A549 (cell line): ENCODE measurements at regions not wholly inside any gene's neighbourhood (a gene's known extent, or its start where the extent isn't known, plus 50 kb on each side); places are given as distances from the start of the nearest gene placed in this dataset.

Experiments used
- ATAC-seq, 2 experiments: fragments of 200-7000 bp in 1 of 2; fragments of >200 bp in 1 of 2; cut with Nextera tagmentation in 1 of 2; cut with Tn5 transposase in 1 of 2; 3 replicates each; pipeline versions ENCODE4 v1.8.0 to v1.9.1; 2018 to 2020; ENCODE audit warnings: mild to moderate bottlenecking in 1 of 2, moderate library complexity in 1 of 2
- CTCF ChIA-PET: fragments of 300-600 bp; sonication (Branson Sonifier 250); formaldehyde crosslinking; extraction: SDS; loops from one replicate; lab custom pipeline; 2021; ENCODE audit warnings: antibody characterized with exemption, inconsistent platforms; lab: Yijun Ruan, JAX
- POLR2A ChIA-PET: fragments of 350-600 bp; formaldehyde crosslinking; extraction: SDS; loops from one replicate; lab custom pipeline; 2021; ENCODE audit warnings: antibody characterized with exemption, inconsistent platforms; lab: Yijun Ruan, JAX
- DNase-seq, 2 experiments: peaks; one replicate each; pipeline versions ENCODE4 v3.0.0 to v3.0.0-alpha.2; 2011 to 2016; ENCODE audit warnings: low read depth in 1 of 2, low spot score in 1 of 2
- FAIRE-seq: peaks from 2 replicates; lab custom pipeline; 2011; peaks lifted over from hg19 to GRCh38; lab: Jason Lieb, UNC
- H3K27ac ChIP-seq, 2 experiments: fragments of >200 bp; sonication (Bioruptor Twin); formaldehyde crosslinking; 3 replicates each; pipeline ENCODE4 v1.5.1; 2016 to 2017
- H3K4me1 ChIP-seq: fragments of >200 bp; sonication (Bioruptor Twin); formaldehyde crosslinking; 3 replicates; pipeline ENCODE4 v1.6.1; 2016
- H3K4me2 ChIP-seq: fragments of >200 bp; sonication (Bioruptor Twin); formaldehyde crosslinking; 3 replicates; pipeline ENCODE4 v1.6.1; 2016
- H3K4me3 ChIP-seq: fragments of >200 bp; sonication (Bioruptor Twin); formaldehyde crosslinking; 3 replicates; pipeline ENCODE4 v1.5.1; 2016
- H3K9me3 ChIP-seq: fragments of >200 bp; sonication (Bioruptor Twin); formaldehyde crosslinking; 3 replicates; pipeline ENCODE4 v1.6.1; 2016
- CBX2 ChIP-seq: fragments of 200-600 bp; sonication (generic); IDR thresholded peaks from 2 replicates; pipeline ENCODE4 v1.6.1; 2016; ENCODE audit warnings: low read depth, mild to moderate bottlenecking, borderline replicate concordance
- CBX8 ChIP-seq: fragments of 200-600 bp; sonication (generic); IDR thresholded peaks from 2 replicates; pipeline ENCODE4 v1.6.1; 2016
- CEBPB ChIP-seq, 2 experiments: fragments of >200 bp in 1 of 2; sonication (Bioruptor Twin) in 1 of 2; formaldehyde crosslinking in 1 of 2; IDR thresholded peaks; 2 replicates each; pipeline ENCODE4 v1.6.1; 2012 to 2016
- CHD2 ChIP-seq: fragments of 150-350 bp; IDR thresholded peaks from 2 replicates; pipeline ENCODE4 v1.6.1; 2014; ENCODE audit warnings: low read length; ENCODE audit not compliant: partially characterized antibody
- CHD4 ChIP-seq: fragments of 200-600 bp; sonication (generic); IDR thresholded peaks from 2 replicates; pipeline ENCODE4 v1.6.1; 2016; ENCODE audit warnings: antibody characterized with exemption, mild to moderate bottlenecking, borderline replicate concordance
- CTCF ChIP-seq: fragments of >200 bp; sonication (Bioruptor Twin); formaldehyde crosslinking; IDR thresholded peaks from 3 replicates; pipeline ENCODE4 v1.5.1; 2016
- EHF ChIP-seq: fragments of 250-450 bp; sonication (Bioruptor Pico); IDR thresholded peaks from 2 replicates; pipeline ENCODE4 v1.5.0; 2020; ENCODE audit warnings: mild to moderate bottlenecking
- EHMT2 ChIP-seq: fragments of 200-600 bp; sonication (generic); IDR thresholded peaks from 2 replicates; pipeline ENCODE4 v1.6.1; 2016; ENCODE audit warnings: antibody characterized with exemption, low read depth, mild to moderate bottlenecking, moderate library complexity
- ELK1 ChIP-seq: fragments of 150-350 bp; IDR thresholded peaks from 2 replicates; pipeline ENCODE4 v1.6.1; 2014; ENCODE audit warnings: low read depth, mild to moderate bottlenecking, low read length
- FOSL2 ChIP-seq, 2 experiments: fragments of 450-650 bp in 1 of 2; fragments of >200 bp in 1 of 2; sonication (Bioruptor Twin) in 1 of 2; formaldehyde crosslinking; IDR thresholded peaks; 2 replicates each; pipeline versions ENCODE4 v1.5.0 to v1.6.1; 2016 to 2020; ENCODE audit warnings: mild to moderate bottlenecking in 1 of 2, moderate library complexity in 1 of 2
- HDAC2 ChIP-seq: fragments of 200-600 bp; sonication (generic); IDR thresholded peaks from 2 replicates; pipeline ENCODE4 v1.6.1; 2016
- HES2 ChIP-seq: fragments of >200 bp; sonication (Bioruptor Twin); formaldehyde crosslinking; IDR thresholded peaks from 2 replicates; pipeline ENCODE4 v1.6.1; 2016
- HOXB5 ChIP-seq: fragments of 250-450 bp; sonication (Bioruptor Pico); IDR thresholded peaks from 2 replicates; pipeline ENCODE4 v1.5.0; 2020; ENCODE audit warnings: mild to moderate bottlenecking, moderate library complexity
- JUN ChIP-seq, 2 experiments: fragments of >200 bp; sonication (Bioruptor Twin); formaldehyde crosslinking; IDR thresholded peaks; 2 replicates in 1 of 2; 3 replicates in 1 of 2; pipeline ENCODE4 v1.6.1; 2016 to 2017
- KDM1A ChIP-seq: fragments of 200-600 bp; sonication (generic); IDR thresholded peaks from 2 replicates; pipeline ENCODE4 v1.6.1; 2016; ENCODE audit warnings: low read depth, mild to moderate bottlenecking
- KDM5A ChIP-seq: fragments of 200-600 bp; sonication (generic); IDR thresholded peaks from 2 replicates; pipeline ENCODE4 v1.6.1; 2016; ENCODE audit warnings: antibody characterized with exemption, mild to moderate bottlenecking
- MAFK ChIP-seq: fragments of 450-650 bp; IDR thresholded peaks from 2 replicates; pipeline ENCODE4 v1.6.1; 2014; ENCODE audit not compliant: partially characterized antibody
- MAX ChIP-seq: IDR thresholded peaks from 2 replicates; pipeline ENCODE4 v1.6.1; 2012
- NR3C1 ChIP-seq: fragments of >200 bp; sonication (Bioruptor Twin); formaldehyde crosslinking; IDR thresholded peaks from 3 replicates; pipeline ENCODE4 v1.6.1; 2017
- PBX3 ChIP-seq: IDR thresholded peaks from 2 replicates; pipeline ENCODE4 v1.6.1; 2012
- RARB ChIP-seq: fragments of 250-450 bp; sonication (Bioruptor Pico); IDR thresholded peaks from 2 replicates; pipeline ENCODE4 v1.8.0; 2021; ENCODE audit warnings: mild to moderate bottlenecking, moderate library complexity
- SMC3 ChIP-seq: fragments of >200 bp; sonication (Bioruptor Twin); formaldehyde crosslinking; IDR thresholded peaks from 3 replicates; pipeline ENCODE4 v1.6.1; 2018; ENCODE audit warnings: inconsistent platforms
- SREBF2 ChIP-seq: fragments of 450-650 bp; IDR thresholded peaks from 2 replicates; pipeline ENCODE4 v1.6.1; 2014; ENCODE audit warnings: mild to moderate bottlenecking, moderate library complexity
- TFCP2L1 ChIP-seq: fragments of 250-450 bp; sonication (Bioruptor Pico); IDR thresholded peaks from 2 replicates; pipeline ENCODE4 v1.5.0; 2021; ENCODE audit warnings: mild to moderate bottlenecking
- ZFP36 ChIP-seq: fragments of 450-650 bp; IDR thresholded peaks from 2 replicates; pipeline ENCODE4 v1.6.1; 2014; ENCODE audit warnings: borderline replicate concordance; ENCODE audit not compliant: partially characterized antibody
- ZNF302 ChIP-seq: fragments of 250-450 bp; sonication (Bioruptor Pico); IDR thresholded peaks from 2 replicates; pipeline ENCODE4 v1.9.0; 2021; ENCODE audit warnings: inconsistent platforms, mild to moderate bottlenecking, moderate library complexity
- WGBS: methylation state at CpG from one replicate; pipeline ENCODE4 v1.1.6; 2017; ENCODE audit errors: missing lambda C conversion rate; 5-methylcytosine and 5-hydroxymethylcytosine counted together
- TF ChIP-seq, protein P1 (sequence below): fragments of 200-600 bp; sonication (generic); IDR thresholded peaks from 2 replicates; pipeline ENCODE4 v1.6.1; 2016; ENCODE audit warnings: antibody characterized with exemption, mild to moderate bottlenecking, moderate library complexity

- Histone ChIP-seq H3K4me2 (no peak overlapping the region), H3K27ac (no peak overlapping the region), H3K4me3 (no peak overlapping the region), H3K9me3 (no peaks in the 10 kb centered on the region), H3K4me1 (no peaks in the 10 kb centered on the region; the same call in 2 of the 3 replicates)
- DNase-seq, result no peak
- 79% methylated on average over 4 of the region's 4 CpGs for WGBS
- no peak for TF ChIP-seq EHF (CRISPR knock-in tag)
- no peak for TF ChIP-seq SREBF2
- TF ChIP-seq CTCF, result no peak
- TF ChIP-seq TFCP2L1 (CRISPR knock-in tag), result no peak
- TF ChIP-seq CHD4, result no peak
- TF ChIP-seq, protein P1, sequence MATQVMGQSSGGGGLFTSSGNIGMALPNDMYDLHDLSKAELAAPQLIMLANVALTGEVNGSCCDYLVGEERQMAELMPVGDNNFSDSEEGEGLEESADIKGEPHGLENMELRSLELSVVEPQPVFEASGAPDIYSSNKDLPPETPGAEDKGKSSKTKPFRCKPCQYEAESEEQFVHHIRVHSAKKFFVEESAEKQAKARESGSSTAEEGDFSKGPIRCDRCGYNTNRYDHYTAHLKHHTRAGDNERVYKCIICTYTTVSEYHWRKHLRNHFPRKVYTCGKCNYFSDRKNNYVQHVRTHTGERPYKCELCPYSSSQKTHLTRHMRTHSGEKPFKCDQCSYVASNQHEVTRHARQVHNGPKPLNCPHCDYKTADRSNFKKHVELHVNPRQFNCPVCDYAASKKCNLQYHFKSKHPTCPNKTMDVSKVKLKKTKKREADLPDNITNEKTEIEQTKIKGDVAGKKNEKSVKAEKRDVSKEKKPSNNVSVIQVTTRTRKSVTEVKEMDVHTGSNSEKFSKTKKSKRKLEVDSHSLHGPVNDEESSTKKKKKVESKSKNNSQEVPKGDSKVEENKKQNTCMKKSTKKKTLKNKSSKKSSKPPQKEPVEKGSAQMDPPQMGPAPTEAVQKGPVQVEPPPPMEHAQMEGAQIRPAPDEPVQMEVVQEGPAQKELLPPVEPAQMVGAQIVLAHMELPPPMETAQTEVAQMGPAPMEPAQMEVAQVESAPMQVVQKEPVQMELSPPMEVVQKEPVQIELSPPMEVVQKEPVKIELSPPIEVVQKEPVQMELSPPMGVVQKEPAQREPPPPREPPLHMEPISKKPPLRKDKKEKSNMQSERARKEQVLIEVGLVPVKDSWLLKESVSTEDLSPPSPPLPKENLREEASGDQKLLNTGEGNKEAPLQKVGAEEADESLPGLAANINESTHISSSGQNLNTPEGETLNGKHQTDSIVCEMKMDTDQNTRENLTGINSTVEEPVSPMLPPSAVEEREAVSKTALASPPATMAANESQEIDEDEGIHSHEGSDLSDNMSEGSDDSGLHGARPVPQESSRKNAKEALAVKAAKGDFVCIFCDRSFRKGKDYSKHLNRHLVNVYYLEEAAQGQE, result no peak
- no peak for TF ChIP-seq HES2
- TF ChIP-seq SMC3, result no peak
- no peak for TF ChIP-seq ZFP36
- TF ChIP-seq RARB, result no peak
- TF ChIP-seq FOSL2 (IDR thresholded peaks at IDR 0.05), result no peak
- no peak for TF ChIP-seq FOSL2 (CRISPR knock-in tag; IDR thresholded peaks at IDR 0.05)
- no peak for TF ChIP-seq MAX
- TF ChIP-seq HOXB5 (CRISPR knock-in tag), result no peak
- no peak for TF ChIP-seq NR3C1
- no peak for TF ChIP-seq PBX3
- FAIRE-seq, result no peak
- CTCF ChIA-PET, result no interaction called here
- POLR2A ChIA-PET, result no interaction called here
- ATAC-seq, result no peak
Measured at GRCh38 chr15:47824147-47824546, 106.8 kb downstream of the SEMA6D start.

DNA sequence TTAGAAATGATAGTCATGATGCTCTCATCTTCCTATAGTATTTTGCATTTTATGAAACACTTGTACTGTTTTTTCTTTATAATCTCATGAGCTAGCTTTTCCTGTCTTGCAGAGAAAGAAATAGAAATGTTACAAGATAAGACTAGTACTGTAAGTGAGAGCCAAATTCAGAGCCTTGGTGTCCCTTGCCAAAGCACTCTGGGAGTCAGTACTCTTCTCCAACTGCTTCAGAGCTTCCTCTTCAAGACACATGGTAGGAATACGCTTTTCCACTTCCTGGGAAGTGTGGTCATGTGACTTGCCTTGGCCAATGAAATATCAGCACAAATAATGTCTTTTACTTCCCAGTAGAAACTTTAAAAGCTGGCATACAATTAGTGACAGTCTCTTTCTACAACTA is 112.4 kb downstream of the SEMA6D start:
- H3K4me1 ChIP-seq, result no peaks in the 10 kb centered on the region
- no peak overlapping the region for H3K27ac ChIP-seq
- TF ChIP-seq RARB (no peak), SREBF2 (no peak), HDAC2 (no peak), KDM5A (no peak), CBX2 (no peak), KDM1A (no peak), JUN (IDR thresholded peaks at IDR 0.05) (no peak), SMC3 (no peak), EHMT2 (no peak), CHD2 (no peak), ELK1 (no peak), PBX3 (no peak), ZNF302 (CRISPR knock-in tag) (no peak), MAX (no peak), MAFK (no peak), FOSL2 (IDR thresholded peaks at IDR 0.05) (no peak), FOSL2 (CRISPR knock-in tag; IDR thresholded peaks at IDR 0.05) (no peak), ZFP36 (no peak), CBX8 (no peak), CEBPB (IDR thresholded peaks at IDR 0.05) (no peak)
- DNase-seq (no peak), FAIRE-seq (no peak), ATAC-seq (no peak)
- ChIA-PET CTCF (no interaction called here), POLR2A (no interaction called here)
- no peak overlapping the region for H3K4me2 ChIP-seq
- H3K9me3 ChIP-seq, result no peaks in the 10 kb centered on the region
- 0% methylated on average over 1 of the region's 1 CpG for WGBS
- H3K4me3 ChIP-seq, result no peak overlapping the region
